Neural progenitor cell (in vitro differentiated cells): ENCODE measurements at regions not wholly inside any gene's neighbourhood (a gene's known extent, or its start where the extent isn't known, plus 50 kb on each side); places are given as distances from the start of the nearest gene placed in this dataset.

Source experiments
- DNase-seq: peaks from one replicate; pipeline ENCODE4 v3.0.0-alpha.2; 2016; ENCODE audit warnings: low spot score
- H2AFZ ChIP-seq: fragments of 200-600 bp; sonication (generic); replicated peaks from 2 replicates; pipeline ENCODE4 v1.6.1; 2016; ENCODE audit warnings: antibody characterized with exemption
- H3F3A ChIP-seq: fragments of 200-600 bp; sonication (generic); 2 replicates; pipeline ENCODE4 v1.6.1; 2016; ENCODE audit warnings: antibody characterized with exemption, low read depth
- H3K27ac ChIP-seq: fragments of 200-600 bp; sonication (generic); 2 replicates; pipeline ENCODE4 v1.5.1; 2016; ENCODE audit warnings: mild to moderate bottlenecking
- H3K27me3 ChIP-seq: fragments of 200-600 bp; sonication (generic); 2 replicates; pipeline ENCODE4 v1.6.1; 2016; ENCODE audit warnings: mild to moderate bottlenecking, moderate library complexity
- H3K36me3 ChIP-seq: fragments of 200-600 bp; sonication (generic); 2 replicates; pipeline ENCODE4 v1.5.1; 2016
- H3K4me1 ChIP-seq: fragments of 200-600 bp; sonication (generic); 2 replicates; pipeline ENCODE4 v1.6.1; 2016; ENCODE audit warnings: mixed run types
- H3K4me2 ChIP-seq: fragments of 200-600 bp; sonication (generic); 2 replicates; pipeline ENCODE4 v1.6.1; 2016
- H3K4me3 ChIP-seq: fragments of 200-600 bp; sonication (generic); 2 replicates; pipeline ENCODE4 v1.5.1; 2016
- H3K79me2 ChIP-seq: fragments of 200-600 bp; sonication (generic); 2 replicates; pipeline ENCODE4 v1.6.1; 2016; ENCODE audit warnings: low read depth
- H3K9ac ChIP-seq: fragments of 200-600 bp; sonication (generic); 2 replicates; pipeline ENCODE4 v1.6.1; 2016
- H3K9me3 ChIP-seq: fragments of 200-600 bp; sonication (generic); 2 replicates; pipeline ENCODE4 v1.5.1; 2016; ENCODE audit warnings: low read depth
- H4K20me1 ChIP-seq: fragments of 200-600 bp; sonication (generic); 2 replicates; pipeline ENCODE4 v1.6.1; 2016; ENCODE audit warnings: low read depth
- H3K27ac Mint-ChIP-seq: 3 replicates; pipeline ENCODE4 v1.8.0; 2021; ENCODE audit warnings: mixed read lengths
- H3K27me3 Mint-ChIP-seq: 2 replicates; pipeline ENCODE4 v1.8.0; 2022; ENCODE audit warnings: low read depth, mild to moderate bottlenecking, inconsistent platforms, moderate library complexity, mixed read lengths; ENCODE audit not compliant: insufficient read depth
- H3K36me3 Mint-ChIP-seq: 3 replicates; pipeline ENCODE4 v1.8.0; 2021; ENCODE audit warnings: mixed read lengths
- H3K4me1 Mint-ChIP-seq: 3 replicates; pipeline ENCODE4 v1.8.0; 2021; ENCODE audit warnings: mixed read lengths
- H3K4me3 Mint-ChIP-seq: 3 replicates; pipeline ENCODE4 v1.8.0; 2021; ENCODE audit warnings: mild to moderate bottlenecking, moderate library complexity, mixed read lengths
- H3K9me3 Mint-ChIP-seq: 3 replicates; pipeline ENCODE4 v1.8.0; 2020; ENCODE audit warnings: mixed read lengths
- EZH2 ChIP-seq: fragments of 200-600 bp; sonication (generic); IDR thresholded peaks from 2 replicates; pipeline ENCODE4 v1.6.1; 2017; ENCODE audit warnings: antibody characterized with exemption, mild to moderate bottlenecking, moderate library complexity
- EZH2phosphoT487 ChIP-seq: fragments of 200-600 bp; sonication (generic); IDR thresholded peaks from 2 replicates; pipeline ENCODE4 v1.6.1; 2017; ENCODE audit warnings: antibody characterized with exemption
- TF ChIP-seq, protein P1 (sequence below): fragments of 200-600 bp; sonication (generic); IDR thresholded peaks from 2 replicates; pipeline ENCODE4 v1.5.1; 2017; ENCODE audit warnings: antibody characterized with exemption, mild to moderate bottlenecking

DNA sequence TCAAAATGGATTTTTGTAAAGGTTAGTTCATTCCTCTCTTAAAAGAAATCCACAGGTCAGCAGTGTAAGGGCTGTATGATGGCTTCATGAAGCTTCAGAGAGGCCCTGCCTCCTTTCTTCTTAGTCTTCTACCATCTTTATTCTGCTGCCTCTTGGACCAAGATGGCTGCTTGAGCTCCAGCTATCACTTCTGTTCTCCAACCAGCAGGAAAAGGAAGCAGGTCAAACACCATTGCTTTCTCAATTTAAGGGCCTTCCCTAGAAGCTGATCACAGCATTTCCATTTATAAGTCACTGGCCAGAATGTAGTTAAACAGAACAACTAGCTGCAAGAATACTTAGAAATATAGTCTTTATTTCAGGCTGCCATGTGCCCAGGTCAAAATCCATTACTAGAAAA, 336.8 kb upstream of the KLF3 start:
- Histone ChIP-seq H3K79me2 (no peaks in the 10 kb centered on the region), H3K4me2 (no peak overlapping the region), H3K36me3 (no peaks in the 10 kb centered on the region), H3K4me1 (peaks cover 7% of the 10 kb centered on the region), H3K27me3 (no peaks in the 10 kb centered on the region), H2AFZ (no peak overlapping the region), H3K27ac (no peak overlapping the region), H3K9ac (no peak overlapping the region), H3F3A (no peaks in the 10 kb centered on the region), H3K9me3 (no peaks in the 10 kb centered on the region), H3K4me3 (no peak overlapping the region), H4K20me1 (no peaks in the 10 kb centered on the region)
- no peak for TF ChIP-seq EZH2
- TF ChIP-seq EZH2phosphoT487 = no peak
- TF ChIP-seq, protein P1, sequence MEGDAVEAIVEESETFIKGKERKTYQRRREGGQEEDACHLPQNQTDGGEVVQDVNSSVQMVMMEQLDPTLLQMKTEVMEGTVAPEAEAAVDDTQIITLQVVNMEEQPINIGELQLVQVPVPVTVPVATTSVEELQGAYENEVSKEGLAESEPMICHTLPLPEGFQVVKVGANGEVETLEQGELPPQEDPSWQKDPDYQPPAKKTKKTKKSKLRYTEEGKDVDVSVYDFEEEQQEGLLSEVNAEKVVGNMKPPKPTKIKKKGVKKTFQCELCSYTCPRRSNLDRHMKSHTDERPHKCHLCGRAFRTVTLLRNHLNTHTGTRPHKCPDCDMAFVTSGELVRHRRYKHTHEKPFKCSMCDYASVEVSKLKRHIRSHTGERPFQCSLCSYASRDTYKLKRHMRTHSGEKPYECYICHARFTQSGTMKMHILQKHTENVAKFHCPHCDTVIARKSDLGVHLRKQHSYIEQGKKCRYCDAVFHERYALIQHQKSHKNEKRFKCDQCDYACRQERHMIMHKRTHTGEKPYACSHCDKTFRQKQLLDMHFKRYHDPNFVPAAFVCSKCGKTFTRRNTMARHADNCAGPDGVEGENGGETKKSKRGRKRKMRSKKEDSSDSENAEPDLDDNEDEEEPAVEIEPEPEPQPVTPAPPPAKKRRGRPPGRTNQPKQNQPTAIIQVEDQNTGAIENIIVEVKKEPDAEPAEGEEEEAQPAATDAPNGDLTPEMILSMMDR = no peak
- Mint-ChIP-seq H3K4me3 (no peak overlapping the region), H3K4me1 (peaks cover 27% of the 10 kb centered on the region), H3K9me3 (peaks cover 16% of the 10 kb centered on the region), H3K27ac (no peak overlapping the region), H3K36me3 (no peaks in the 10 kb centered on the region), H3K27me3 (no peaks in the 10 kb centered on the region)
- DNase-seq = no peak

DNA sequence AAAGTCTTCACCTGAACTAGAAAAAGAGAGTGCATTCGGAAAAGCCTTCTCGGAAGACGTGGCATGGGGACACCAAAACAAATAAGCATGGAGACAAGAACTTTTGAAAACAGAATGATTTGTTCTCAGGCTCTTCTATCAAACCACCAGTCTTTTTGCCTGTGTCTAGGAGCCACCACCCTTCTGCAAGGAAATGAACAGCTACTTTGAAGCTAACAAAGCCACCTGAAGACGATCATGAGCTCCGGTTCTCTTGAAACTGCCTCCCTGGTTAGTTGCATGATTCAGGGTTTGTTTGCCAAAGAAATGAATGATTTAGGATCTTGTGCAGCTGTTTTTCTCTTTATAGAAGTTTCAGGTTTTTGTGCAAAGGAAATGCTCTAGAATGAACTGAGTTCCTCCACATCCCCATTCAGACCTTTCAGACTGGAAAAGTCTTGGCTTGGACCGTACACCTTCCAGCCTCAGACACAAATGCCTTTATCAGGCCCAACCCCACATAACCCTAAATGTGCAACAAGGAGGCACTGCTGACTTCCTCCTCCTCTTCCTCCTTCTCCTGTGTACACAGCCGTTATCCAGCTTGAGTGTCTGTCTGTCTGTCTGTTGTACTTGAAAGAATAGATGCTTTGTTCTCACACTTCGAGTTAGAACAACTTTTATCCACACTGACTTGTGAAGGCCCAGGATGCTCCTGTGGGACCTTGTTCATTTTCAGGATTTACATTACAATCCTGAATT, 334.8 kb upstream of the KLF3 start:
- H4K20me1 ChIP-seq = no peaks in the 10 kb centered on the region
- H3K79me2 ChIP-seq = no peaks in the 10 kb centered on the region
- H3K4me1 ChIP-seq = peaks cover 7% of the 10 kb centered on the region
- no peaks in the 10 kb centered on the region for H3K27me3 Mint-ChIP-seq
- peaks cover 11% of the 10 kb centered on the region for H3K9me3 Mint-ChIP-seq
- H3K4me3 ChIP-seq = no peak overlapping the region
- no peak for DNase-seq
- H3K9ac ChIP-seq = no peak overlapping the region
- H3F3A ChIP-seq = no peaks in the 10 kb centered on the region
- TF ChIP-seq EZH2 (no peak), EZH2phosphoT487 (no peak)
- TF ChIP-seq, protein P1 = no peak
- no peak overlapping the region for H2AFZ ChIP-seq
- H3K4me2 ChIP-seq = no peak overlapping the region
- no peaks in the 10 kb centered on the region for H3K27me3 ChIP-seq
- H3K36me3 ChIP-seq = no peaks in the 10 kb centered on the region
- H3K4me3 Mint-ChIP-seq = no peak overlapping the region
- H3K27ac Mint-ChIP-seq = peak overlapping the region; percentile 21
- H3K36me3 Mint-ChIP-seq = no peaks in the 10 kb centered on the region
- peaks cover 27% of the 10 kb centered on the region for H3K4me1 Mint-ChIP-seq
- H3K27ac ChIP-seq = no peak overlapping the region
- H3K9me3 ChIP-seq = no peaks in the 10 kb centered on the region

DNA sequence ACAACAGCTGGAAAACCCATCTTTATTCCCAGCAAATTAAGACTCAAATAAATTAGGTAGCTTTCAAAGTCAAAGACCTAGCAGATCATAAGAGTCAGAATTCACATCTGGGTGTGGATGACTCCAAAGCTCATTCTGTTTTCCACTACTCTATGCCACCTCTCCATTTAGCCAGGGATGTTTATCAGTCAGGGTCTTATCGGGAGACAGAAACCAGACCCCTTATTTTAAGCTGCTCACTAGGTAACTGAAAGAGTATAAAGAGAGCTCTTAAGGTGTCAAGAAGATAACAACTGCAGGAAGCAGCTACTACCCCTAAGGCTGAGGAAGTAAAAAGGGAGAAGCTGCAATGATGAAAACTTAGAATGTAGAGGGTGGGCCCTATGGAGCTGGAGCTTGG, 333.7 kb upstream of the KLF3 start:
- H2AFZ ChIP-seq = no peak overlapping the region
- Mint-ChIP-seq H3K4me3 (no peak overlapping the region), H3K9me3 (peaks cover 8% of the 10 kb centered on the region), H3K27ac (no peak overlapping the region), H3K27me3 (no peaks in the 10 kb centered on the region), H3K4me1 (peaks cover 27% of the 10 kb centered on the region), H3K36me3 (no peaks in the 10 kb centered on the region)
- H3K9me3 ChIP-seq = no peaks in the 10 kb centered on the region
- peaks cover 7% of the 10 kb centered on the region for H3K4me1 ChIP-seq
- no peak overlapping the region for H3K9ac ChIP-seq
- DNase-seq = no peak
- H3K36me3 ChIP-seq = no peaks in the 10 kb centered on the region
- H3K79me2 ChIP-seq = no peaks in the 10 kb centered on the region
- H3K27me3 ChIP-seq = no peaks in the 10 kb centered on the region
- no peak overlapping the region for H3K27ac ChIP-seq
- H3K4me2 ChIP-seq = no peak overlapping the region
- H3K4me3 ChIP-seq = no peak overlapping the region
- no peak for TF ChIP-seq EZH2phosphoT487
- no peaks in the 10 kb centered on the region for H4K20me1 ChIP-seq
- no peaks in the 10 kb centered on the region for H3F3A ChIP-seq

DNA sequence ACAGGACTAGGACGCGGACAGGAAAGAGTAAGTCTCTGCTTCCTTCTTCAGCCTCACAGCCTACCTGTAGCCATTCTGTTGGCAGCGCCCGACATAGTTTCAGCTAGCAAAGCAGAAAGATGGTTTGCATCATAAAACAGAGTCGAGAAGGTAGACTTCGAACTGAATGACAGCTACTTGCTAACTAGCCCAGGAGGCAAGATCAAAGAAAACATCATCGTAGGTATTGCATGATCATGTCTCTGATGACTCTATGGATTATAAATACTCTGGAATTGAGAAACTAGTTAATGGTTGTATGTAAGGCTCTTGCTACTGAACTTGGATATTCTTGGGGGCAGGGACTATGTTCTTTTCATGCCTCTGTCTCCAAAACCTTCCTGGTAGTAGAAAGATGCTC, 333.1 kb upstream of the KLF3 start:
- H3K9me3 ChIP-seq = no peaks in the 10 kb centered on the region
- H4K20me1 ChIP-seq = no peaks in the 10 kb centered on the region
- H2AFZ ChIP-seq = no peak overlapping the region
- H3K4me3 ChIP-seq = no peak overlapping the region
- H3K27me3 ChIP-seq = no peaks in the 10 kb centered on the region
- no peak overlapping the region for H3K4me2 ChIP-seq
- no peak for TF ChIP-seq EZH2phosphoT487
- no peak for TF ChIP-seq EZH2
- TF ChIP-seq, protein P1 = no peak
- no peak overlapping the region for H3K27ac ChIP-seq
- H3K36me3 ChIP-seq = no peaks in the 10 kb centered on the region
- H3K4me3 Mint-ChIP-seq = no peak overlapping the region
- no peaks in the 10 kb centered on the region for H3K36me3 Mint-ChIP-seq
- peaks cover 7% of the 10 kb centered on the region for H3K4me1 ChIP-seq
- DNase-seq = no peak
- peaks cover 3% of the 10 kb centered on the region for H3K27me3 Mint-ChIP-seq
- peaks cover 27% of the 10 kb centered on the region for H3K4me1 Mint-ChIP-seq
- H3K79me2 ChIP-seq = no peaks in the 10 kb centered on the region
- peaks cover 3% of the 10 kb centered on the region for H3K9me3 Mint-ChIP-seq
- no peak overlapping the region for H3K27ac Mint-ChIP-seq
- no peak overlapping the region for H3K9ac ChIP-seq
- no peaks in the 10 kb centered on the region for H3F3A ChIP-seq
